NCI-H748 treated with DMSO at 0.1 percent for 48 hours (cell line): ENCODE measurements at regions not wholly inside any gene's neighbourhood (a gene's known extent, or its start where the extent isn't known, plus 50 kb on each side); places are given as distances from the start of the nearest gene placed in this dataset.
A peak's percentile ranks its signal among the peaks of the same experiment; 100 is the strongest.

Experiments
- DNase-seq: peaks from one replicate; lab custom pipeline; 2025; lab: John Stamatoyannopoulos, UW

GRCh38 chr18:39801848-39802247 lies 2153.2 kb upstream of the PIK3C3 start:
- DNase-seq, result no peak

DNA sequence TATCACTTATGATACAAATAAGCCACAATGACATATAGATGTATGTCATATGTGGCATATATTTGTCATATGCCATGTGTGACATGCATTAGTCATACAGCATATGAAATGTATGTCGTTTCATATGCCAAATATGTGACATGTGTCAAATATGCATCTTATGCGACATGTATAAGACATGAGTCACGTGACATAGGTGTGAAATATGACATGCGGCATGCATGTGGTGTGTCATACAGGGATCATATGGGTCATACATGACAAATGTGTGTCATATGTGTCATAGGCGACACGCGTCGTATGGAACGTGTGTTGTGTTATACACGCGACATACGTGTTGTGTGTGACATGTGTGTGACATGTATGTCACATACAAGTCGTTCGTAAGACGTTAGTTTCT lies 2154.0 kb upstream of the PIK3C3 start:
- DNase-seq, result no peak

GRCh38 chr18:39799006-39799405 lies 2156.0 kb upstream of the PIK3C3 start:
- DNase-seq, result peak; percentile 42

GRCh38 chr18:39796393-39796792 lies 2158.6 kb upstream of the PIK3C3 start:
- no peak for DNase-seq

- no peak for DNase-seq
These were observed 2159.7 kb upstream of the PIK3C3 start for GRCh38 chr18:39795350-39795749.

DNA sequence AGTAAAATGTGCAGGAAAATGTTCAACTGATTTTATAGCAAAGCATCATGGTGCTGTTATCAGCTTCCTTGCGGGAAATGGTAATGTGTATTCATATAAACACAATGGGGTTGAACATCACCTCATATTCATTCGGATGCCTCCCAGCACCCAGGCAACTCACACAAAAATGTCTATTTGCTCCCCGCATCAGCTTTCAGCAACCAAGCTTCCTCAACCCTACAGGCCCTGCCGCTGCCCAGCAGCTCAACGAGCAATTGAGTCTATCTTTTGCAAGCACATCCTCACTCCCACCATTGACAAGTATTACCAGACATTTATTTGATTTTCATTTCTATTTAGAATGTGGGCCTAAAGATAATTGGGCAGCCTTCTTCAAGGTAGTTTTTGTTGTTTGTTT lies 2161.4 kb upstream of the PIK3C3 start:
- no peak for DNase-seq

DNA sequence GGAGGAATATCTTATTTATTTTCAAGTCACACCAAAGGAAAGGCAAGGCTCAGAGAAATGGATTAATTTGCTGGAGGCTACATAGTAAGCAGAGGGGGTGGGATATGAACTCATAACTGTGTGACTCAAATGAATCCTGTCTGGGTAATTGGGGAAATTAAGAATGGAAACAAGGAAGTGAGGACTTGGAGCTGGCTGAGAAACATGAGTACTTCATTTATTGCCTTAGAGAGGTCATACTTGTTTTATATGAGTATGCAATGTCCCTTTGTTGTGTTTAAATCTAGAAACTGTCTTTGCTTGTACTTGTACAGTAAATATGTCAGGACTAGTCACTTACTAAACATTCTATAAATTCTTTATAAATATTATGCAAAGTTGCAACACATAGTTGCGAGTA lies 2166.7 kb upstream of the PIK3C3 start:
- no peak for DNase-seq

GRCh38 chr18:39786477-39786876 lies 2168.6 kb upstream of the PIK3C3 start:
- no peak for DNase-seq

DNA sequence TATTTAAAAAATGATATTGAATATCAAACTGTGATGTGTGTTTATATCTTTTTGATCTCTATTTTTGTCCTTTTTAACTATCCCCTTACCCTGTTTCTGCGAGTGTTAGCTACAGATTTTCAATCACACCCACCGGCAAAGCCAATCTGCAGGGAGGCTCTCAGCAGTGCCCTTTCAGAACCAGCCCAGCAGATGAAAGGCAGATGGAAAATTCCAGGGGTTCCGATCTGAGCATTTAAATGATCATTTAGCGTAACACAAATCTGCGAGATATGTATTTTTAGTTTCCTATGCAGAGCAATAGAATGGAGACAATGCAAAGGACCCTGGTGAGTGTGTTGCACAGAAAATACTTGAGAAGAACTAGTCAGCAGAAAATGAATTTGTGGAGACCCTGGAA lies 2170.5 kb upstream of the PIK3C3 start:
- DNase-seq, result no peak

GRCh38 chr18:39781565-39781964 lies 2173.5 kb upstream of the PIK3C3 start:
- no peak for DNase-seq

GRCh38 chr18:39780774-39781173 lies 2174.3 kb upstream of the PIK3C3 start:
- DNase-seq, result no peak

- no peak for DNase-seq
These were observed 2175.1 kb upstream of the PIK3C3 start for GRCh38 chr18:39779926-39780325.

GRCh38 chr18:39776766-39777165 lies 2178.3 kb upstream of the PIK3C3 start:
- no peak for DNase-seq

DNA sequence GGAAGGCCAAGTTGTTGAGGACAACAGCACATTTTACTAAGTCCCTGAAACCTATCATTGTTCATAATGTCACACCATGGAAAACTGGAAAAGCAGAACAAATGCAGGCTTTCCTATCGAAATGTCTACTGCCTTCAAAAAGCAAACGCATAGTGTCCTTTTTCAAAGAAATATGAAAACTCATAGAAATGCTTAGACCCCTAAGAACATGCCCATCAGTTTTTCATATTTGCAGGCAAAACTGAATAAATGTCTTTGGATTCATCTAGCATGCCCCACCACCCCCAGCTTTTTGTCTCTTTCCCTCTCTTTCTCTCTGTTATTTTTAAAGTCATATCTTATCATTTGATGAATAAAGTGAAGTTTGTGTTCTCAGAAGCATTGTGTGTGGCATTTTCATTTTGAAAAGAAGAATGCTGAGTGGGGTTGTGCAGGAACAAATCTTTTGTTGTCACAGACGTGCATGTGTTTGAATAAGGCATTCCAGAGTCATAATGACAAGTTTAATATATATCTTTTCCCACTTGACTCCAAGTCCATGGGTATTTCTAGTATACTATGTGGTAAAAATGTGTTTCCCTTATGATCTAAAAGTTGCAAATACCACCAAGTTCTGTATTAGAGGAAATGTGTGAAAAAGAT lies 2180.0 kb upstream of the PIK3C3 start:
- no peak for DNase-seq

DNA sequence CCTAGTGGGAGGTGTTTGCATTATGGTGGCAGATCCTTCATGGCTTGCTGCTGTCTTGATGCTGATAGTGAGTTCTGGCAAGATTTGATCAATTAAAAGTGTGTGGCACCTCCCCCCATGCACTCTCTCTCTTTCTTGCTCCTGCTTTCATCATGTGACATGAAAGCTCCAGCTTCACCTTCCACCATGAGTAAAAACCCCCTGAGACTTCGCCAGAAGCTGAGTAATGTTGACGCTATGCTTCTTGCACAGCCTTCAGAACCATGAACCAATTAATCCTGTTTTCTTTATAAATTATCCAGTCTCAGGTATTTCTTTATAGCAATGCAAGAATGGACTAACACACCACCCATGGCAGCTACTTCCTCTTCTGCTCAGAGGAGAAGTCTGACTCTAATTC lies 2181.4 kb upstream of the PIK3C3 start:
- DNase-seq, result no peak

DNA sequence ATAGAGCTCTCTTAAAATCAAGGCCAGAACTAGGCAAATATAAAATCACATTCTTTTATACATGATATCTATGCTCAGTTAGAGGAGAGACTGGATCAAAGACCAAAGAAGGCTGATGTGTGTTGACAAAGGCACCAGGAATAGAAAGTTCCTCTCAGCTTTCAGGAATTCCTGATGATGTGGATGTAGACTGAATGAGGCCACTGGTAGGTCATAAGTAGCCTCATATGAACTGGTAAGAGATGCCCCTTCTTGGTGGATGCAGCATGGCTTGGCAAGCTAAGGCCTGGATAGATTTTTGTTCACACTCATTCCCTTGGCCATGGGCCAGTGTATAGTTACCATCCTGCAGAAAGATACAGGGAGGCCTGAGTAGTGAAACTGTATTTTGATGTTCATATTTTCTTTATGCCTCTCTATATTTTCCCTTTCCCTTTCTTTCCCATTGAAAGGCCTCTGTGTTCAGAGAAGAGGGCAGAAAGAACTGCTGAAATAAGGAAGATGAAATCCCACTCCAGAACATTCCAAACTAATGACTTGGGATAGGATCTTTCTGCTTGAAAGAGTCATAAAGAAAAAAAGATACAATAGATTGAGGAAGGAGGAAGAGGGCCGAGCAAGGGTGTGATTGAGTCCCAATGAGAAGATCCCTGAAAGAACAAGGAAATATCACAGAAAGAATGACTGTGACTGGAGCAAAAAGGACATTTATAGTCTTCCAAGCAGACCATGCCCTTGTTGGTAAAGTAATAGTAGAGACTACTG lies 2182.7 kb upstream of the PIK3C3 start:
- DNase-seq, result no peak

GRCh38 chr18:39770399-39770798 lies 2184.6 kb upstream of the PIK3C3 start:
- no peak for DNase-seq

DNA sequence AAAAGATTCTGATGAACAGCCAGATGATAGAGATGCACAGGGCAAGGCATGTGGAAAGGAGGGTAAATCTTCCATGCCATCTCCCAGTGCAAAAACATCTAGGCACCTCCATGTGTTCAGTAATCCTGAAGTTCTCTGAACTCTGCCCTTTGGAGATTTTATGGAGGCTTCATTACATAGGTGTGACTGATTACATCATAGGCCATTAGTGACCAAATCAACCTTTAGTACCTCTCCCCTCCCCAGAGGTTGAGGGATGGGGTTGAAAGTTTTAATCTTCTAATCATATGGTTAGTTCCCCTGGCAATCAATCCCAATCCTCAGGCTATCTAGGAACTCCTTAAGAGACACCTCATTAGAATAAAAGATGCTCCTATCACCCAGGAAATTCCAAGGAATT lies 2190.2 kb upstream of the PIK3C3 start:
- no peak for DNase-seq

GRCh38 chr18:39761273-39761672 lies 2193.8 kb upstream of the PIK3C3 start:
- DNase-seq, result no peak

GRCh38 chr18:39759926-39760325 lies 2194.3 kb upstream of the CELF4 start:
- DNase-seq, result no peak

- DNase-seq, result no peak
These were observed 2187.6 kb upstream of the CELF4 start for GRCh38 chr18:39753178-39753577.

DNA sequence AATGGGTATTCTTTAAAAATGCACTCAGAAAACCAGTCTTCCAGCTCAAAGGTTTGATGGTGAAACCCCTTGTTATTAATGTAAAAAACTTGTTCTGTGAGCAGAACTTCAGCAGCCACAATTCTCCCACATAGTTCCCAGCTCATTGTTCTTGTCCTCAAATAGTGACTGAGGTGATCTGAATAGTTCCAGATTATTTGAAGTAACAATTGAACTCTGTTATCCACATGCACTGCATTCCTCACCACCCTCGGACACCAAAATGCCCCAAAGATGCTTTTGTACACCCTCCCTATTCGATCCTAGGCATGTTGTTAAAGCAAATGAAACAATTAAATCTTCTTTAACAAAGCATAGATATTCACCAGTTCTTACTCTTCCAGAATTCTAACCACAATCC lies 2186.8 kb upstream of the CELF4 start:
- DNase-seq, result no peak

- no peak for DNase-seq
These were observed 2186.3 kb upstream of the CELF4 start for GRCh38 chr18:39751921-39752320.

GRCh38 chr18:39751161-39751560 lies 2185.6 kb upstream of the CELF4 start:
- DNase-seq, result no peak
